ENCODE measurements at regions not wholly inside any gene's neighbourhood (a gene's known extent, or its start where the extent isn't known, plus 50 kb on each side); places are given as distances from the start of the nearest gene placed in this dataset.

GRCh38 chr20:56691325-56691998 is 62.4 kb downstream of the TFAP2C start:
- Histone ChIP-seq H3K4me1 (ENCODE audit: insufficient read depth) (no peaks in the 10 kb centered on the region), H3K4me3 (no peak overlapping the region), H3K36me3 (replicated peaks; ENCODE audit: insufficient read depth, low read depth) (no peaks in the 10 kb centered on the region), H4K20me1 (ENCODE audit: insufficient read depth, poor library complexity, severe bottlenecking) (no peaks in the 10 kb centered on the region), H3K4me2 (no peak overlapping the region), H3K27me3 (no peaks in the 10 kb centered on the region), H3K9me3 (ENCODE audit: low read depth) (no peaks in the 10 kb centered on the region), H3K9me2 (replicated peaks; ENCODE audit: insufficient read depth) (no peaks in the 10 kb centered on the region), H3K79me2 (no peaks in the 10 kb centered on the region), H2AFZ (no peak overlapping the region), H3K27ac (no peak overlapping the region)
- no peak for TF ChIP-seq EZH2 (IDR thresholded peaks at IDR 0.05; ENCODE audit: borderline replicate concordance)
- TF ChIP-seq EZH2phosphoT487 (IDR thresholded peaks at IDR 0.05; ENCODE audit: low read depth, severe bottlenecking, unreplicated experiment), result no peak
- no peak for TF ChIP-seq CTCF (IDR thresholded peaks at IDR 0.05; ENCODE audit: poor library complexity)
- WGBS (ENCODE audit: low lambda C conversion rate, missing lambda C conversion rate), result 64% methylated on average over 11 of the region's 11 CpGs
- no peak for DNase-seq (ENCODE audit: low spot score)

GRCh38 chr20:56693217-56693616 is 64.1 kb downstream of the TFAP2C start:
- no peaks in the 10 kb centered on the region for H3K4me1 ChIP-seq (ENCODE audit: insufficient read depth)
- 89% methylated on average over 5 of the region's 5 CpGs for WGBS (ENCODE audit: low lambda C conversion rate, missing lambda C conversion rate)
- no peak for DNase-seq (ENCODE audit: low spot score)
- no peak overlapping the region for H3K4me2 ChIP-seq
- no peaks in the 10 kb centered on the region for H3K79me2 ChIP-seq
- H3K4me3 ChIP-seq, result no peak overlapping the region
- H3K36me3 ChIP-seq (replicated peaks; ENCODE audit: insufficient read depth, low read depth), result no peaks in the 10 kb centered on the region
- H4K20me1 ChIP-seq (ENCODE audit: insufficient read depth, poor library complexity, severe bottlenecking), result no peaks in the 10 kb centered on the region
- TF ChIP-seq EZH2 (IDR thresholded peaks at IDR 0.05; ENCODE audit: borderline replicate concordance) (no peak), EZH2phosphoT487 (IDR thresholded peaks at IDR 0.05; ENCODE audit: low read depth, severe bottlenecking, unreplicated experiment) (no peak), CTCF (IDR thresholded peaks at IDR 0.05; ENCODE audit: poor library complexity) (no peak)
- no peaks in the 10 kb centered on the region for H3K9me2 ChIP-seq (replicated peaks; ENCODE audit: insufficient read depth)
- H2AFZ ChIP-seq, result no peak overlapping the region
- no peaks in the 10 kb centered on the region for H3K27me3 ChIP-seq
- no peaks in the 10 kb centered on the region for H3K9me3 ChIP-seq (ENCODE audit: low read depth)
- no peak overlapping the region for H3K27ac ChIP-seq

DNA sequence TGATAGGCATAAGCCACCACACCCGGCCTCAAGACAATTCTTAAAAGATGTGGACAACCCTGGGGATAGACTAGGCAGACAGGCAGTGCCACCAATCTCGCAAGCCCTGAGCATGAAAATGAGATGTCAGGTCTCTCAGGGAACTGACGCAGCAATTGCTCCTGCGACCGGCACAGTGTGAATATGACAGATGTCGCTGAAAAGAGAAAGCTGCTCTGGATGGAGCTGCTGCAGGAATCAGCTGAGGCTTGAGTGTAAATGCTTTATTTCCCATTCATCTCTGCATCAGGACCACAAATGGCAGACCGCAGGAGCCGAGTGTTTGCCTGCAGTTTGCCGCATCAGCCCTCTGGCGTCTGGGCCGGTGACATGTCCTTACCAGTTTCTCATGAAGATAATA is 68.4 kb downstream of the TFAP2C start:
- no peak overlapping the region for H3K27ac ChIP-seq
- H2AFZ ChIP-seq, result no peak overlapping the region
- no peak overlapping the region for H3K4me3 ChIP-seq
- H3K27me3 ChIP-seq, result no peaks in the 10 kb centered on the region
- no peaks in the 10 kb centered on the region for H3K9me3 ChIP-seq (ENCODE audit: low read depth)
- DNase-seq (ENCODE audit: low spot score), result no peak
- TF ChIP-seq EZH2phosphoT487 (IDR thresholded peaks at IDR 0.05; ENCODE audit: low read depth, severe bottlenecking, unreplicated experiment) (no peak), CTCF (IDR thresholded peaks at IDR 0.05; ENCODE audit: poor library complexity) (no peak), EZH2 (IDR thresholded peaks at IDR 0.05; ENCODE audit: borderline replicate concordance) (no peak)
- H3K79me2 ChIP-seq, result no peaks in the 10 kb centered on the region
- 88% methylated on average over 11 of the region's 11 CpGs for WGBS (ENCODE audit: low lambda C conversion rate, missing lambda C conversion rate)
- H3K36me3 ChIP-seq (replicated peaks; ENCODE audit: insufficient read depth, low read depth), result no peaks in the 10 kb centered on the region
- H4K20me1 ChIP-seq (ENCODE audit: insufficient read depth, poor library complexity, severe bottlenecking), result no peaks in the 10 kb centered on the region
- no peaks in the 10 kb centered on the region for H3K9me2 ChIP-seq (replicated peaks; ENCODE audit: insufficient read depth)
- no peak overlapping the region for H3K4me2 ChIP-seq
- no peaks in the 10 kb centered on the region for H3K4me1 ChIP-seq (ENCODE audit: insufficient read depth)
